Urinary bladder (tissue), 3 donors: ENCODE measurements at regions not wholly inside any gene's neighbourhood (a gene's known extent, or its start where the extent isn't known, plus 50 kb on each side); places are given as distances from the start of the nearest gene placed in this dataset.

Experiments used
- DNase-seq: peaks from one replicate; pipeline ENCODE4 v3.0.0-alpha.2; 2015; ENCODE audit errors: extremely low spot score
- H3K27ac ChIP-seq: one replicate; pipeline ENCODE4 v1.5.1; 2013; ENCODE audit warnings: low read depth, mild to moderate bottlenecking, moderate library complexity
- H3K36me3 ChIP-seq: one replicate; pipeline ENCODE4 v1.6.1; 2013; ENCODE audit warnings: mild to moderate bottlenecking, moderate library complexity; ENCODE audit not compliant: insufficient read depth
- H3K4me1 ChIP-seq: one replicate; pipeline ENCODE4 v1.6.1; 2013; ENCODE audit warnings: mild to moderate bottlenecking, moderate library complexity; ENCODE audit not compliant: insufficient read depth
- H3K4me3 ChIP-seq: one replicate; pipeline ENCODE4 v1.5.1; 2013; ENCODE audit warnings: low read depth, low read length
- WGBS: extraction: QIAGEN DNeasy Blood & Tissue Kit; methylation state at CpG from one replicate; pipeline ENCODE4 v1.1.7; 2013; 5-methylcytosine and 5-hydroxymethylcytosine counted together
- donor health status: healthy with polysubstance abuse.
- donor health status: healthy.

DNA sequence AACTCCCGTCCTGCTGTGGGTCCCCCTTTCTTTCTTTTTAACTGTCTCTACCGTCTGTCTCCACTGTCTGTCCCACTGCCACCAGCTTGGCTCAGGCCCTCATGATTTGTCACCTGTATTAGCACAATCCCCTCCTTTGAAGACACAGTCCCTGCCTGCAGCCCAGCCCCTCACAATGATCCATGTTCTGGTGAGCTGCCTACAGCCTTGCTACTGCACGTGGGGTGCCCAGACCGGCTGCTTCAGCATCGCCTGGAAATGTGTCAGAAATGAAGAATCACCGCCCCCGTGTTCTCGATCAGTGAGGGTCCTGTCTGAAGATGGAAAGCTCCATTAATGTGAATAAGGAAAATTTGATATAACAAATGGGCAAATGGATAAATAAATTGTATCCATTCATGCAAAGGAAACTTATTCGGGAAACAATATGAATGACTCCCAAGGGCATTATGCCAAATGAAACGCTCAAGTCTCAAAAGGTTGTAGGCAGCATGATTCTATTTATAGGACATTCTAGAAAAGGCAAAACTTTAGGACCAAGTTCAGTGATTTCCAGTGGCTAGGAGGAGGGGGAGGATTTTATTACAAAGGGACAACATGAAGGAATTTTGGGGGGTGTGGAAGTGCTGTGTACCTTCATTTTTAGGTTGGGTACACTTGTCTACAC lies 59.4 kb upstream of the CD83 start:
- H3K27ac ChIP-seq, result no peak overlapping the region
- no peak for DNase-seq
- no peaks in the 10 kb centered on the region for H3K4me1 ChIP-seq
- WGBS, result 70% methylated on average over 10 of the region's 10 CpGs
- H3K36me3 ChIP-seq, result no peaks in the 10 kb centered on the region
- no peak overlapping the region for H3K4me3 ChIP-seq

DNA sequence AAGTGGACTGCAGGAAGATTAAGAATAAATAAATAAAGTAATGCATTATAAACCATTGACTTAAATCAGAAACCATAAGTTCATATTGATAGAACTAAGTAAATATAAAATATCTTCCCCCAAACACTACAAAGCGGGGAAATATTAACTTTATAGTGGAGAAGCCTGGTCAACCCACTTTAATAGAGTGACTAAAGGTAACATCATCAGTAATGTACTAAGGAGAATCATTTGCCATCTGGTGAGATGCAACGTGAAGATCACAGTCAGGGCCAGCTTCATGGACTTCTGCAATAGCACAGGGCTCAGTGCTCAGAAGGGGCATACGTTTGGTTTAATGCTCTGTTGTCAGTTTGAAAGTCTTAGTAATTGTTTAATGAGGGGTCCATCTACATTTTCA lies 58.8 kb upstream of the CD83 start:
- DNase-seq, result no peak
- no peaks in the 10 kb centered on the region for H3K36me3 ChIP-seq
- no peaks in the 10 kb centered on the region for H3K4me1 ChIP-seq
- 82% methylated on average over 3 of the region's 3 CpGs for WGBS
- no peak overlapping the region for H3K27ac ChIP-seq
- no peak overlapping the region for H3K4me3 ChIP-seq

DNA sequence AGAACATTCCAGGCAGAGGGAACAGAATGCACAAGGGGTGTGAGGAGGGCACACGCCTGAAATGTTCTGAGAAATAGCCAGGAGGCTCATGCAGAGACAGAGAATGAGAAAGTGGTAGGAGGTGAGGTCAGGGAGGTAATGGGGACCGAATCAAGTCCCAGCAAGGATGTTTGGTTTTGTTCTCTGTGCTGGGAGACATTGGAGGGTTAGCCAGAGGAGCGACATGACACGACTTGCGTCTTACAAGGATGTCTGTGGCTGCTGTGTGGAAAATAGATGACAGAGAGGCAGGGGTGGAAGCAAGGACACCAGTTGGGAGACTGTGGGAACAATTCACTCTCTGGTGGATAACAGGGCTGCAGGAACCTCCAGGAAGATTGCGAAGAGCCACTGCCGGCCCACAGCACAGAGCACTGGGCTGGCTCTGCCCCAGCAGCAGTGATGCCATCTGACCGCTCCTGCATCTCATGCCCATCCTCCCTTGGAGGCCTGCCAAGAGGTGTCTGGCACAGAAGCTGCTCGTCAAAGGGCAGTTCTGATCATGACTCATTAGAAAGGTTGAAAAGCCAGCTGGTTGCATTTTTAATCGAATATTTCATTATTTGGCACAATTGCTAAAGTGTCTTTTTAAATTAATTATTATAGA lies 57.7 kb upstream of the CD83 start:
- H3K36me3 ChIP-seq, result no peaks in the 10 kb centered on the region
- H3K27ac ChIP-seq, result no peak overlapping the region
- WGBS, result 76% methylated on average over 10 of the region's 10 CpGs
- no peak for DNase-seq
- no peaks in the 10 kb centered on the region for H3K4me1 ChIP-seq
- no peak overlapping the region for H3K4me3 ChIP-seq

DNA sequence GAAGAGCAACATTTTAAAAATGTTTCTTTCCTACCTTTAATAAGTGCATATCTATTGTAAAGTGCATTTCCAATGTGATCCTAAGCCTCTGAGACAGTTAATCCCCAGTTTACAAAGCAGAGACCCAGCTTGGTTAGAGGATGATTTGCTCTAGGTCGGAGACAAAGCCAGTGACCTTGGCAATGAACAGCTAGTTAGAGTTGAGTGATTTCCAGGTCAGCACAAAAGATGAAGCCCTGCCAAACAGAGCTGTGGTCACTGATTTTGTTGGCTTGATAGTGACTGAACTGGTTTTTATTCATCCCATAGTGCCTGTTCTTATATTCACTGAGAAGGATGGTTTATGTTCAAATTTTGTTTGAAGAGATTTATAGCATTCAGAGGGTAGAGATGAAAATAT lies 56.6 kb upstream of the CD83 start:
- Histone ChIP-seq H3K36me3 (no peaks in the 10 kb centered on the region), H3K4me1 (no peaks in the 10 kb centered on the region), H3K27ac (no peak overlapping the region), H3K4me3 (no peak overlapping the region)
- no peak for DNase-seq
- 40% methylated on average over 1 of the region's 1 CpG for WGBS

DNA sequence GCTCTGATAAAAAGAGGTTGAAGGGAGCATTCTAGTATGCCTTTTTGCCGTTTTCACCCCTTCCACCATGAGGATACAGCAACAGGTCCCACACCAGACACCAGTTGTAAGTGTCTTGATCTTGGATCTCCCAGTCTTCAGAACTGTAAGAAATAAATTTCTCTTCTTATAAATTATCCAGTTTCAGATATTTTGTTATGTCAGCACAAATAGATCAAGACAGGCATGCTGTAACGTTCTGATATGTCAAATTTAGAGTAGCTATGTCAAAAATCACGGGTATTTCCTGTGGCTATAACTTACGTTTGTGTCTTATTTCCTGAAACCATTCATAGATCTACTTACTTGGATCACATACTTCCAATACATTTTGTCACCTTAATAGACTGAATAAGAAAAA lies 55.9 kb upstream of the CD83 start:
- Histone ChIP-seq H3K27ac (no peak overlapping the region), H3K36me3 (no peaks in the 10 kb centered on the region), H3K4me1 (no peaks in the 10 kb centered on the region), H3K4me3 (no peak overlapping the region)
- WGBS, result 77% methylated on average over 4 of the region's 4 CpGs
- no peak for DNase-seq

DNA sequence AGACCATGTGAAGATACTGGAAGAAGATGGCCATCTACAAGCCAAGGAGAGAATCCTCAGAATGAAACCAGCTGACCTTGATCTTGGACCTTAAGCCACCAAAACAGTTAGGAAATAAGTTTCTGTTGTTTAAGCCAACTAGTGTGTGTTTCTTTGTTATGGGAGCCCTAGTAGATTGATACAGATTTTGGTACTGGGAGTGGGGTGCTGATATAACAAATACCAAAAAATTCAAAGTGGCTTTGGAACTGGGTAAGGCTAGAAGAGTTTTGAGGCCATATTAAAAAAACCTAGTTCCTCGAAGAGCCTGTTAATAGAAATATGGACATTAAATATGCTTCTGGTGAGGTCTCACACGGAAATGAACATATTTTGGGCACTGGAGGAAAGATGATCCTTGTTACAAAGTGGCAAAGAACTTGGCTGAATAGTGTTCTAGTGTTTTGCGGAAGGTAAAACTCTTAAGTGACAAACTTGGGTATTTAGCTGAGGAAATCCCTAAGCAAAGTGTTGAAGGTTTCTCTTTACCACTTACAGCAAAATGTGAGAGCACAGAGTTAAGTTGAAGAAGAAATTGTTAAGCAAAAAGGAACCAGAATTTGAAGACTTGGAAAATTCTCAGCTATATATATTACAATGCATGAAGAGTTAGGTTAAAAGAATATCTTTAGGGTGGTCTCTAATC lies 55.1 kb upstream of the CD83 start:
- Histone ChIP-seq H3K4me1 (no peaks in the 10 kb centered on the region), H3K4me3 (no peak overlapping the region), H3K36me3 (no peaks in the 10 kb centered on the region), H3K27ac (no peak overlapping the region)
- DNase-seq, result no peak
- WGBS, result 90% methylated on average over 3 of the region's 3 CpGs

DNA sequence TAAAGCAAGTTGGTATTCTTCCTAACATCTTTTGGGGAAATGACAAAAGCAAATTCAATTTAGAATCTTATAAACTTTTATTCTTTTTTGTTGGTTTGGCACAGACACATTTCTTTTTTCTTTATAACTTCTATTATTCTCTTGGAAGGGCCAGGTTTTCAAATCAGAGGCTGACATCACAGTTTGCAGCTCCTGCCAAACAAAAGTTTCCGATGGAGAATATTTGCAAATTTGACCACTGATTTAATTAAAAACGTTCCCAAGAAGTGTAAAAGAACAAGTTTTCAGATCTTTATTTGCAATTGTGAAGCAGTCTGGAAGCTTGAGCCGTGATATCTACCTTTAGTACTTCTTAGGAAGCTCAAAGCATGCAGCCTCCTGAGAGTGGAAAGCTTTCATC lies 53.8 kb upstream of the CD83 start:
- Histone ChIP-seq H3K27ac (no peak overlapping the region), H3K36me3 (no peaks in the 10 kb centered on the region), H3K4me1 (no peaks in the 10 kb centered on the region), H3K4me3 (no peak overlapping the region)
- WGBS, result 56% methylated on average over 3 of the region's 3 CpGs
- no peak for DNase-seq

DNA sequence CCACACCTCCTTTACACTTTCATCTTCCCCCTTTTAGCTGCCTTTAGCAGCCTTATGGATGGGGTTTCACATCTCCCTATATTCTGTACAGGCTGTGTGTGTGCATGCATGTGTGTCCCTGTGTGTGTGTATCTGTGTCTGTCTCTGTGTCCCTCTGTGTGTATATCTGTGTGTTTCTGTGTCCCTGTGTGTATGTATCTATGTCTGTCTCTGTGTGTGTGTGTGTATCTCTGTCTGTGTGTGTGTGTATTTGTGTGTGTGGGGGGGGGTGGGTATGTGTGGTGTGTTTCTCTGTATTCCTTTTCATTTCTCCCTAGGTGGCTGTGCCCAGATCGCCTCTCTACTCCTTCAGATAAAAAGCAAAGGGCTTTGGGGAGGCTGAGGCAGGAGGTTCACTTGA lies 52.2 kb upstream of the CD83 start:
- Histone ChIP-seq H3K4me1 (no peaks in the 10 kb centered on the region), H3K4me3 (no peak overlapping the region), H3K36me3 (no peaks in the 10 kb centered on the region), H3K27ac (no peak overlapping the region)
- DNase-seq, result no peak
- WGBS, result 82% methylated on average over 1 of the region's 1 CpG

DNA sequence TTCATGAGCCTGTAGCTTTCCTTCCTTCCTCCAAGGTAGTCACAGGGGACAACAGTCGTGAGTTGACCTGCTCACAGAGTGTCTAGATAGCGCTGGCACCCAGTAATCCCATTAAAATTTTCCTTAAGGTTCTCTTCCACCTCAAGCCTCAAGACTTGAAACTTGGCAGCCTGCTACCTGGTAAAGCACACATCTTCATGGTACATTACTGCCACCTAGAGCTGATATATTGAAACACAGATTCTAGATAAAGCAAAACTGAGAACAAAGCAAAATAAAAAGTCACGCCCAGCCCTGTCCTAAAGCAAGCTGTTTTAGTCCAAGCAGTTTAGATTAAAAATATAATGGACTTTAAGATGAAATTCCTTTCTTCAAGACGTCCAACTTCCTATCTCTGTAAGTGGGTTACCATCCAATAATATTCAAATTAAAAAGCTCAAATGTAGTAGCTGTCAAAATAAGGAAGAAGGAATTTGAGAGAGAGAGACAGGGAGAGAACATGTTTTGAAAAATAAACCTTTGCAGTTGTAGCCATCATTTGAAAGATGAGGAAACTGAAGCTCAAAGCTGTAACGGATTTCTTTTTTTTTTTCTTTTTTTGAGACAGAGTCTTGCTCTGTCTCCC lies 50.7 kb upstream of the CD83 start:
- 7% methylated on average over 5 of the region's 5 CpGs for WGBS
- Histone ChIP-seq H3K36me3 (no peaks in the 10 kb centered on the region), H3K4me1 (no peaks in the 10 kb centered on the region), H3K27ac (no peak overlapping the region), H3K4me3 (no peak overlapping the region)
- peak; percentile 71 for DNase-seq

DNA sequence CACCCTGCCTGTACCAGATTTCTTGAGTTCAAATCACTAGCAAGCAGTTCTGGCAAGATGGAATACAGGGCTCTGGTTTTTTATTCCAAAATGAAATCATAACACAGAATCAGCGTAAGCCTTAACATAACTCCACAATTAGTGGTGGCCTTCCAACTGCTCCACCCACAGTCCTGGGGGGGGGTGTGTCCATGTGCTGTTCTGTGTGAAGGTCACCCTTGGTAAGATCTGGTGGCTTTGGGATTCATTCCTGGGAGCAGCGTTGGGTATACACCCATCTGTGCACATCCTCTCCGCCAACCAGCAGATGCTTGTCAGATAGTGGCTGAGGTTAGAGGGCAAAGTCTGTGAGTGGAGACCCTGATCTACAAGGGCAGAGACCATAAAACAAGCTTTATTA lies 49.9 kb upstream of the CD83 start:
- WGBS, result 75% methylated on average over 3 of the region's 3 CpGs

More for the DNA sequence above, 49.9 kb upstream of the CD83 start:
- no peak for DNase-seq
- H3K4me1 ChIP-seq, result no peaks in the 10 kb centered on the region
- H3K36me3 ChIP-seq, result no peaks in the 10 kb centered on the region
- H3K27ac ChIP-seq, result no peak overlapping the region
- no peak overlapping the region for H3K4me3 ChIP-seq
